ENCODE measurements at regions not wholly inside any gene's neighbourhood (a gene's known extent, or its start where the extent isn't known, plus 50 kb on each side); places are given as distances from the start of the nearest gene placed in this dataset.

DNA sequence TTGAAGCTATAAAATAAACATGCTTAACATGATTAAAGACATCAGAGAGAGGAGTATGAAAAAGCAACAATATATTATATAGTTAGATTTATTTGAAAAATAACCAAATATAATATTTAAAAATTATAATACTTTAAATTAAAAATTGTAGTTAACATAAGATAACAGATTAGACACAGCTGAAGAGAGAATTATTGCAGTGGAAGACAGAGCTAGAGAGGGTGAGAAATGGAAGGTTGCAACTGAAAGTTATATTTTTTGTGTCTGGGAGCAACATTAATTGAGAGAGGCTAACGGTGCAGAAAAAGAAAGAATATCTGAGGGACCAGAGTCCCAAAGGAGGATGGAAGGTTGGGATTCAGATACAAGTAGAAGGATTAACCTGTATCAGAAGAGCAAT lies 548.9 kb upstream of the FZD8 start:
- no peak for DNase-seq

GRCh38 chr10:36188461-36188860 lies 546.4 kb upstream of the FZD8 start:
- DNase-seq: no peak

GRCh38 chr10:36188080-36188453 lies 546.0 kb upstream of the FZD8 start:
- DNase-seq: no peak

DNA sequence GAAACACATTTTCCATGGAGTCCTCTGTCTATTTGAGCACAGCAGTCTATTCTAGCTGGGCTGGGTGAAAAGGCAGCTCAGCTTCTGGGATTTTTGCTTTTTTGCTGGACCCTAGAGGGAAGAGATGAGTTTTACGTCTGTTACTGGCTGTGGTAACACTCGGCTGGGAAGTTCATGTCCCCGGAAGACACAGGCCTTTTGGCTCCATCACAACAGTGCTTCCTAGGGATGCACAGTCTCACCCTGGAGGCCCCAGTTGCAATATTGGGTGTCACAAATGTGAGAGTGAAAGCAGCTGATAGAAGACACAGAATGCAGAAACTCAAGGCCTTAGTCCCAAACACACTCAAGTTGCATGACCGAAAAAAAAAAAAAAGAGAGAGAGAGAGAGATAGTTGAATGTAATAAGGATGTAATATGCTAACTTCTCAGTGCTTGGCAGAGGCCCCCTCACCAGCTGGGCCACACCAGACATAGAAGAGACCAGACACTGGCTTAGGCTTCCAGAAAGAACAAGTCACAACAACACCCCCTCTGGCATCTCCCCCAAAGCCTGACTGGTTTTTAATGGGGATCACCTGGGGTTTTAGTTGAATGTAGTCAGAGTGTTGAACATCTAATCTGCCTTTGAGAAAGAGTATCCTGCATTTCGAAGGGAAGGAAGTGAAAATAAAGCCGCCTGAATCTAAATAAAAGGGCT lies 545.4 kb upstream of the FZD8 start:
- no peak for DNase-seq

- DNase-seq: no peak
These were observed 543.0 kb upstream of the FZD8 start for GRCh38 chr10:36185097-36185496.

DNA sequence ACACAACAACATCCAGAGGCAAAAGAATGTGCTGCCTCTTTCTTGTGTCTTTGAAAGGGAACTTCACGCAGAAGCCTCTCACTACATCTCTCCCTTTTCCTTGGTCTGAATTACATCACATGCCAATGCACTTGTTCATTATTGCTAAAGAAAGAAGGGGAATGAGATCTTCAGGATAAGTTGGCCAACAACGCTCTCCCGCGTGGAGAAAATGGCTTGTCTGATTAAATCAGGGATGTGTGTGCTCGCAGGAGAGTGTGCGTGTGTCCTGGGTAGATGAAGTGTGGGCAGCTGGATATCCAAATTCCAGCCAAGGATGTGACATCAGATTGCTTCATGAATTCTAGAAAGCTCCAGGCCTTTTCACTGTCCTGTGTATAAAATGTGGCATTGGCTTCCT lies 541.6 kb upstream of the FZD8 start:
- DNase-seq: no peak

GRCh38 chr10:36183056-36183455 lies 541.0 kb upstream of the FZD8 start:
- DNase-seq: no peak

GRCh38 chr10:36182606-36183005 lies 540.5 kb upstream of the FZD8 start:
- DNase-seq: no peak

- DNase-seq: no peak
These were observed 540.1 kb upstream of the FZD8 start for GRCh38 chr10:36182179-36182566.

- DNase-seq: no peak
These were observed 539.5 kb upstream of the FZD8 start for GRCh38 chr10:36181426-36182178.

- no peak for DNase-seq
These were observed 536.5 kb upstream of the FZD8 start for GRCh38 chr10:36178616-36179015.

DNA sequence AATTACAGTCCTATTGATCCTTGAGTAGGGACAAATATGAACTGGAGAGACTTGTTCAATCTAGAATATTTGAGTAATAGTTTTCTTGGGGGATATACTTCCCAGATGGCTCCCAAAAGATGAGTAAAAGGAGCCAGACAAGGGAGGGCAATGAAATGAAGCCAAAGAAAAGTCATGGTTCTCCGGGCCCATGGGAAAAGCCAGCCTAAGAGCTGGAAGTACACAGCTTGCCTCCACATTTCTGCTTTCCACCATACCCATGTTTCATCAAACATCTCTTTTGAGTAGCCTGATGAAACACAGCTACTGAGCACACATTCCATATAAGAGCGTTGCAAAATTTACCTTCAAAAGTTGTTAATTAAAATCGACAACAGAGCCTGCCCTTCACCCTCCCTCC lies 535.0 kb upstream of the FZD8 start:
- DNase-seq: no peak

- DNase-seq: no peak
These were observed 533.9 kb upstream of the FZD8 start for GRCh38 chr10:36175954-36176353.

GRCh38 chr10:36173364-36173763 lies 531.3 kb upstream of the FZD8 start:
- no peak for DNase-seq

- DNase-seq: no peak
These were observed 530.2 kb upstream of the FZD8 start for GRCh38 chr10:36171953-36172940.

- no peak for DNase-seq
These were observed 529.5 kb upstream of the FZD8 start for GRCh38 chr10:36171556-36171952.

GRCh38 chr10:36170943-36171501 lies 528.9 kb upstream of the FZD8 start:
- DNase-seq: no peak

GRCh38 chr10:36170142-36170719 lies 528.1 kb upstream of the FZD8 start:
- DNase-seq: no peak

DNA sequence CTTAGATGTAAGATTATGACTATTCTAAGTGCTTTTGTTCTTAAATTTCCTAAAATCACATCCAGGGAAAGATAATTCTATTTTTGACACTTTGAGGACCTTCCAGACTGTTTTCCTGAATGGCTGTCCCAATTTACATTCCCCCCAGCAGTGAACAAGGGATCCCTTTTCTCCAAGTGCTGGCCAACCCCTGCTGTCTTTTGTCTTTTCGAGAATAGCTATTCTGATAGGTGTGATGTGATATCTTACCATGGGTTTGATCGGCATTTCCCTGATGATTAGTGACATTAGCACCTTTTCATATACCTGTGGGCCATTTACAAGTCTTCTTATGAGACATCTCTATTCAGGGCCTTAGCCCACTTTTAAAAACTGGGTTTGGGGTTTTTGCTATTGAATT lies 526.7 kb upstream of the FZD8 start:
- no peak for DNase-seq

- no peak for DNase-seq
These were observed 522.7 kb upstream of the FZD8 start for GRCh38 chr10:36164556-36165504.

- DNase-seq: no peak
These were observed 521.7 kb upstream of the FZD8 start for GRCh38 chr10:36163827-36164226.

DNA sequence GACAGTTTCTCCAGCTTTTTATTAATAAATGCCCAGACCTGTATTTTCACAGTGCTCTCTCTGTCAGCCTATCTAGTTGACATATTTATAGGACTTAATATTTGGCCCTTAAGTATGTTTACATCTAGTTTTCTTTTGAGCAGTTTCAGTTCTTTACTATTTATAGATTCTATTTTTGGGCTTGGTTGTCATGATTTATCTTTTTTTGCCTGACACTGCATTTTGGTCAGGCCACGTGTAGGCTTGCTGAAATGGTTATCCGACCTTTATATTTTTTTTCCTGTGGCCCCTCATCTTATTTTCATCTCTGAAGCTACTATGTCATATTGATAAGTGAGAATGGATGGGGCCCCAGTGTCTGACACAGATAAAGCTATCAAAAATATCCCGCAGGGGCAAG lies 515.4 kb upstream of the FZD8 start:
- no peak for DNase-seq
